GM11168 (cell line): ENCODE measurements at regions not wholly inside any gene's neighbourhood (a gene's known extent, or its start where the extent isn't known, plus 50 kb on each side); places are given as distances from the start of the nearest gene placed in this dataset.

Experiments used
- in situ Hi-C: fragments of 300-500 bp; cut with MboI; formaldehyde crosslinking; loops from one replicate; pipeline ENCODE4 v1.12.0; 2022; ENCODE audit warnings: low sequenced_read_pairs; ENCODE audit not compliant: unreplicated experiment

DNA sequence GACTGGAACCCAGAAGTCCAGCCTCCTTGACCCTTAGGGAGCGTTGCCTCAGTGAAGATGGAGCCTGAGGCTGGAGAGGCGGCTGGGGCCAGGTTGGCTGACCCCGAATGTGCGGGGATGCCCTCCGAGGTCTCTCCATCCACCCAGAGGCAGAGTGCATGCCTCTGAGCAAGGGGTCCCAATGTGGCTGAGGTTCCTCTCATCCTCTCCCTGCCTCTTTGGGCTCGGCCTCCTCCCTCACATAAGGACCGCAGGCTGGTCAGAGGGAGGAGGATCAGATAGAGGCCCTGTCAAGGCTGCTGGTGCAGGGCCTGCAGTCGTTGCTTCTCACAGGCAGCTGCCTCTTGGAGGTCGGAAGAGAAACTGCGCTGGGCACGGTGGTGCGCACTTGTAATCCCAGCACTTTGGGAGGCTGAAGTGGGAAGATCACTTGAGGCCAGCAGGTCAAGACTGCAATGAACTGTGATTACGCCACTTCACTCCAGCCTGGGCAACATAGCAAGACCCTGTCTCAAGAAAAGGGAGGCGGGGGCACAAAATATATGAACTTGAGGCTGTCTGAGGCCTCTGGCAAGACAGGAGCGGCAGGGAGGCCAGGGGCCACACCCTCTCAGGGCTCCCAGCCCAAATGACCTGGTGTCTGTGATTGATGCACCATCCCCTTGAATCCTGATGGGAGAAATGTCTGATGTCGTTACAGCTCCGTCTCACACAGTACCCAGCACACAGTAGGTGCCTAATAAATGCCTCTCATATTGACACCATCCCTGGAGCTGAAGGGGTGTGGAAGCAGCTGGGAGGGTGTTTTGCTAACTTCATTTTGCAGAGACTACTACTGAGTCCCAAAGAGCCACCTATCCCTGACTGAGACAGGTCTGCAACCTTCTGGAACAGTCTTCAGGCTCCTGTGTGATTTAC is 220.1 kb upstream of the GSE1 start:
- in situ Hi-C loops: no loop called here

DNA sequence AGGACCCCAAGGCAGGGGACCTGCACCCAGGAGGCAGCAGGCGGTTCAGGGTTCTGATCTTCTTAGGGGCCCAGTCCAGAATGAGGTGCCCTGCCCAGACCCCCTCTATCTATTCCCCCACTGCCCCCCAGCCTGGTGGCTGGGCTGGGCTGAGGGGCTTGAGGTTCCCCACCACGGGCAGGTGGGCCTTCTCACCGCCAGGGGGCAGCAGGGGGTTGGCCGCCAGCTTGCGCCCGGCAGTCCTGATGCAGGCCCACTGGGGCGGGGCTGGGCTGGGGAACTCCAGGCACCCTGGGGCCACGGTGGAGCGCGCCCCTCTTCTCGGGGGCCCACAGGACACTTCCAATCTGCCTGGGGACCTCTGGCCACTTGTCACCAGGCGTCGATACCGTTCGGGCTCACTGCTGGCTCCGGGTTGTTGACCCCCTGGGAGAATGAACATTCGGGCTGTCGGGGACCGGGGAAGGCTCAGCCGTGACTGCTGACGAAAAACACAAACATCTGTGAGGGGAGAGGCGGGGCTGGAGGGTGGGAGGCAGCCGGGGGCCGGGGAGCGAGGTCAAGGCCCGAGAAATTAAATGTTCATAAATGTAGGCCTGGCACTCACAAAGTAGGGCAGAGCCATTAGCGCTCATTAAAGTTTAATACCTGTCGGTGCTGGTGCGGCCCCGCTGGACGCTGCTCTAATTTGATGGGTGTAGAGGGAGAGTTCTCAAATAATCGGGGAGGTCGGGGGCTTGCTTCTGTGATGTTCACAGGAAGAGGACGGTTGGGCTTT is 219.3 kb upstream of the GSE1 start:
- in situ Hi-C loops: no loop called here

DNA sequence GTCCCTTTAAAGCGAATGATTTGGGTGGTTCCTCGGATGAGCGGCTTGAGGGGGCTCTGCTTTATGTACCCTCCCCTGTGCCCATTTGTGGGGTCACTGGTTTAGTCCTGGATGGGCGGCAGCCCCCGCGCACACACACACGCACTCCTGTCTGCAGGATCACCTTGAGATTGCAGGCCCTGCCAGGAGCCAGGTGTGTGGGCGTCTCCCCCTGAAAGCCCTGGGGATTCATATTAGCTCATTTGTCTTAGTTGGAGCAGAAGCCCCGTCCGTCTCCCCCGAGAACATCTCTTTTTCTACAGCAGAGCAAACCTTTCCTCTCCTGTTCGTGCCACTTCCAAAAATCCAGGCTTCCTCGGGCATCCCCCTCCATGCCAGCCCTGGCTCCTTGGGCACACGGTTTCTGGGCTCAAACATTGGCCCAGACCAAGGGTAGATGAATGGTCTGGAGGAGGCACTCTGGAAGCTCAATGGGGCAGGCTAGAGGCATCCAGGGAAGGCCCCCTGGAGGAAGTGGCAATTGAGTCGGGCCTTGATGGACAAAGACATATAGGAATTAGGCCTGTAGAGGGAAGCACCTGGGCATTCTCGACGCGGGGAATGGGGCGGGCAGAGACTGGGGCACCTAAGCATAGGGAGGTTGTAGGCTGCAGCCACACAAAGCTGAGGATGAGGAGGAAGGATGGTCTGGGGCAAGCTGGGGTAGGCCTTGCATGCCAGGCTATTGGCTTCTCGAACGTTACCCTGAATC is 218.5 kb upstream of the GSE1 start:
- in situ Hi-C loops: no loop called here

DNA sequence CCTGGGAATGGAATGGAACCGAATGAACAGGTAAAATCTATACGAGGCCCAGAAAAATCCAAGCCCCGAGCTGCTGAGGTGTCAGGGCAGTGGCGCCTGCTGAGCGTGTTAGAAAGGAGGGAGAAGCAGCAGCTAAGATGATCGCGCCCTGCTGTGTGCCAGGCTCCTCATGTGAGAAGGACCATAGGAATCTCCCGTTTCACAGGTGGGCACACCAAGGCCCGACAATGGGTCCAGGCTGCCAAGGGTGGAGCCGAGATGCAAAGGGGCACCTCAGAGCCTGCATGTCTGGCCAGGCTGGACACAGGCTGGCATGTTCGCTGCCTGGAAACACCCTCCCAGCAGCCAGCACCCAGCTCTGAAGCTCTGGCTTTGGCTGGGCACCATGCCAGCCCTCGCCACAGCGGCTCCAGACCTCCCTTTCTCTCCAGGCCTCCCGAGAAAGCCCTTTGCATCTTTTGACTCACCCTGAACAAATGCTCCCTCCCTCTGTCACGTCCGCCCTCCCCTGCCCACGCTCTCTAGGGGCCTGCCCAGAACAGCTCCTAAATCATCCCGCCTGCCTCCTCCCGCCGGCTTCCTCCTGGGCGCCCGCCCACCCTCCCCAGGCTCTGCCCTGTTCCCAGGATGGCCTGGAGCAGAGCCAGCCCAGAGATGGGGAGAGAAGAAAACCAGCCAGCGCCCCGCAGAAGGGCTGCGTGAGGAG is 217.8 kb upstream of the GSE1 start:
- in situ Hi-C loops: no loop called here

DNA sequence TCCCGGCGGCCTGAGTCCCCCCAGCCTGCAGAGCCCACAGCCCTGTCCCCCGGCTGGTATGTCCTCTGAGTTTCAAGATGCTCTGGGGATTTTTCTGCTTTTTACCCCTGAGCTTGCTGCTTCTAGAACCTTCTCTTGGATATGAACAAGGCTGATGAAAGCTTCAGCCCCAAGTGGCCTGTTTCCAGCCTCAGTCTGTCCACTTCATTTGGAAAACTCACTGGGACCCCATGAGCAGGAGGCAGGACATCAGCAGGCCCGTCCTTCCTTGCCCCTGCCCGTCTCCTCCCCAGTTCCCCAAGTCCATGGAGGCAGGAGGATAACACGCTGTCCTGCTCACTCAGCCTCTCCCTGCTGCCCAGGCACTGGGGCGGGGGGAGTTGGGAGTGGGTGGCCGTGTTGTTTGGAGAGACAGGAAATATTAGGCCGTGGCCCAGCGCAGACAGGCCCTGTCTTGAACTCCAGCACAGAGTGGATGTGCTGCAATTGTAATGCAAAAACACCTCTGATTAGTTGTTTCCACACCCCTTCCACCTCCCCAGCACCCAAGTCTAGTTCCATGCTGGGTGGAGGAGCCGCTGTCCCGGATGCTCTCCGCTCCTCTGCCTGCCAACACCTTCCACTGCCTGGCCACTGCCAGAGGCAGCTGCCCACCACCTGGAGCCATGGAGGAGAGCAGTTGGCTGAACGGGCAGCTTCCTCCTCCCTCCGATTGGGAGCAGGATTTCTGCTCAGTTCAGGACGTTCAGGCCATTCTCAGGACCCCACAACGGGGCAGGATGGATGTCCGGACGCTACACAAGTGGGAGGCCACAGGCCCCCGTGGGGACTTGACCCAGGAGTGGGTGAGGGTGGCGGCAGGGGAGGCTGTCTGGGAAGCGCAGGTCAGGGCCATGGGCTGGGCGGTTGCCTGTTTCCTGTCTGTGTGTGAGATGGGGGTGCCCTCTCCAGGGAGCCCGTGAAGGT is 216.9 kb upstream of the GSE1 start:
- in situ Hi-C loops: no loop called here

DNA sequence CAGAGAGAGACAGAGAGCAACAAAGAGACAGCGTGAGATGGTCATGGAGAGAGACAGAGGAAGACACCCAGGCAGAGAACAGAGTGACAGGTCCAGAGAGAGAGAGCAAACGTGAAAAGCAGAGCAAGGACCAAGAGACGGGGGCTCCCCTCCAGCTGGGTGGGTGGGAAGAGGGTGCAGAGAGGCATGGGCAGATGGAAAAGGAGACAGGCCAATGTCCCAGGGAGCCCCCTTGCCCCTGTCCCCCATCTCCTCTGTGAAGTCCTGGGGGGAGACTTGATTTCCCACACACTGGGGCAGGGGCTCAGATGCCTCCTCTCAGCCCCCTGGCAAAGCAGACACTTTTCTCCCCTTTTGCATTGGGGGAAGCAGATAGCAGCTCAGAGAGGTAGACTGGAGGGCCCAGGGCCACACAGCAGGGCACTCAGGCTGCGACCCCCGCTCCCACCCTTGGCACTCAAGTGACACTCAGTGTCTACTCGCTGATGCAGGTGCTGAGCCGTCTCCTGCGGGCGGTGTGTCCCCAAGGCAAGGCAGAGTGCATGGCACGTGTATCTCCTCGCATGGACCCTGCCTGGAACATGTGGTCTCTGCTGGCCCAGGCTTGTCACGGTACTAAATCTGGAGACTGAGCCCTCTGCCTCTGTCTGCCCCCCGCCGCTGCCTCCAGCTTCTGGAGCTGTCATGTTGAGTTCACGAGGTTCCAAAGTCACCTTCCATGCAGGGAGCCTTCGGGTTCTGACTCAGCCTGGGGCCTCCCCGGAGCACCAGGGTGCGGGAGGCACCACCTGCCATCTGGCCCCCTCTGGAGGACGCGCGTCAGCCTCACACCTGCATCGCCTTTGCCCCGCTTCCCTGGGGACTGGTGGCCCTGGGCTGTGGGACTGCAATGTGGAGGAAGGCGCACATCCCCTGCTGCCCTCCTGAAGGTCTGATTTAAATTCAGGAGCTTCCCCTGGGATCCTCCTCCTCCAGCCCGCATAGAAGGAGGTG is 215.9 kb upstream of the GSE1 start:
- in situ Hi-C loops: no loop called here

DNA sequence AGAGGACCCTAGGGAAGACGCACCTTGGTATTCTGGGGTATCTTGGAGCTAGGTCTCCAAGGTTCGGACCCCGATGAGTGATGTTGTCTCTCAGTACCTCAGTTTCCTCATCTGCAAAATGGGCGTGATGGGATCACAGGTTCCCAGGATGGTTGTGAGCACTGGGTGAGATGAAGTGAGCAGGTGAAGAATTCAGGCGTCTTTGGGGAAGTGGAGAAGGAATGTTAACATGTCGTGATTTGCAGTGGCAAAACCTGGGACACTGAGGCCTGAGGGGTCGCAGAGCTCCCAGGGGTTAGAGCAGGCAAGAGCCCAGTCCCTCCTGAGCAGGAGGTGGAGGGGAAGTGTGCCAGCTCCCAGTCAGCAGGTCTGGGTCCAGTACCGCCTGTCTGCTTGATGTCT is 215.1 kb upstream of the GSE1 start:
- in situ Hi-C loops: no loop called here

DNA sequence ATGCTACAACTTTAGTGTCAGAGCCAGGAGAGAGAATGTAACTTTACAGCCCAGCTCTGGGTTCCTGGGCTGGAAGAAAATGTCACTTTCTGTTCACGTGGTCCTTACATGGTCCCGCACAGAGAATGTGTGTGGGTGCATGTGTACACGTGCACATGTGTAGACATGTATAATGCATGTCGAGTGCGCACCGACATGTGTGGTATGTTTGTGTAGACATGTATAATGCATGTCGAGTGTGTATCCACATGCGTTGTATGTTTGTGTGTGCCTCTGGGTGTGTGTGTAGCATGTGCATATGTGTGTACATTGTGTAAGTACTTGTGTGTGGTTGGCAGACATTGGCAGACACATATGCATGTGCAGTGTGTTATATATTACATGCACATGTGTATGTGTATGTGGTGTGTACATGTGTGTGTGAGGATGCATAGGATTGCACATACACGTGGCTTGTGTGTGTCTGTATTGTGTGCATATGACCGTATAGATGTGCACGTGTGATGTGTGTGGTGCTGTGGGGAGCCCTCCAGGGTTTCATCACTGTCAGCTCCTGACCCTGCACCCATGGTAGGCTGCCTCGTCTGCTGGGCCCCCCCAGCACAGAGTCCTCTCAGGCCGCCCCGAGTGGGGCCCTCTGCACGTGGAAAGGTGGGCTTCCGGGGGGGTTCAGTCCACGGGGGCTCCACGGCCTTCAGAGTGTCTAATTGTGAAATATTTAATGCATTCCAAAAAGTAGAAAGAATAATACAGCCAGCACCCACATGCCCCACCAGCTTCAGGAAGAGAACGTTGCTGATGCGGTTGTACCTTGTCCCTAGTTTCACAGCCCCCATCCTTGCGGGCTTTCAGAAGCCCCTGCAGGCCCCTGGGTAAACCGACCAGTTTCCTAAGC is 214.2 kb upstream of the GSE1 start:
- in situ Hi-C loops: no loop called here

DNA sequence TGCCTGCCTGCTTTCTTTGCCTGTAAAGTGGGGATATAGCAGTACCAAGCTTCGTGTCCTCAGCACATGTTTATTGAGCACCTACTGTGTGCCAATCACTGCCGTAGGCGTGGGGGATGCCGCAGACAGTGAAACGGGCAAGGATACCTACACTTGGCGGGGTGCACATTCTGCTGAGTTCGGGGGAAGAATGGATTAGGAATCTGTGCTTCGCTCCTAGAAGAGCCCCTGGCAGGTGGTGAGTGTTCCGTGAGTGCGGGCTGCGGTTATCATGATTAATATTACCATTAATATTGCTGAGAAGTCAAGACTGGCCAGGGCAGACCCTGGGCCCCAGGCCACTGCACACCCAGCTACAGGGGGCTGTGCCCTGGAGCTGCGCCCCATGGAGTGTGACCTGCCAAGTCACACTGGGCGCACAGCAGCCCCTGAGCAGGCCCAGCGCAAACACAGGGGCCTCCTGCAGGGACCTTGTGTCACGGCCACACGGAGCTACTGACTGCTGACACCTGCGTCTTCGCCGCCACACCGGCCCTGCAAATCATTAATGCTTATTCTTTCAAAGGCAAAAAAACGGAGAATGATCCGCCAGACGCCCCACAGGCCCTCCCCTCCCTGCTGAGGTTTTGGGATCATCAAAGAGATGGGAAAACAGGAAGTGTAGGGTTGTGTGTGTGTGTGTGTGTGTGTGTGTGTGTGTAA is 213.4 kb upstream of the GSE1 start:
- in situ Hi-C loops: no loop called here

DNA sequence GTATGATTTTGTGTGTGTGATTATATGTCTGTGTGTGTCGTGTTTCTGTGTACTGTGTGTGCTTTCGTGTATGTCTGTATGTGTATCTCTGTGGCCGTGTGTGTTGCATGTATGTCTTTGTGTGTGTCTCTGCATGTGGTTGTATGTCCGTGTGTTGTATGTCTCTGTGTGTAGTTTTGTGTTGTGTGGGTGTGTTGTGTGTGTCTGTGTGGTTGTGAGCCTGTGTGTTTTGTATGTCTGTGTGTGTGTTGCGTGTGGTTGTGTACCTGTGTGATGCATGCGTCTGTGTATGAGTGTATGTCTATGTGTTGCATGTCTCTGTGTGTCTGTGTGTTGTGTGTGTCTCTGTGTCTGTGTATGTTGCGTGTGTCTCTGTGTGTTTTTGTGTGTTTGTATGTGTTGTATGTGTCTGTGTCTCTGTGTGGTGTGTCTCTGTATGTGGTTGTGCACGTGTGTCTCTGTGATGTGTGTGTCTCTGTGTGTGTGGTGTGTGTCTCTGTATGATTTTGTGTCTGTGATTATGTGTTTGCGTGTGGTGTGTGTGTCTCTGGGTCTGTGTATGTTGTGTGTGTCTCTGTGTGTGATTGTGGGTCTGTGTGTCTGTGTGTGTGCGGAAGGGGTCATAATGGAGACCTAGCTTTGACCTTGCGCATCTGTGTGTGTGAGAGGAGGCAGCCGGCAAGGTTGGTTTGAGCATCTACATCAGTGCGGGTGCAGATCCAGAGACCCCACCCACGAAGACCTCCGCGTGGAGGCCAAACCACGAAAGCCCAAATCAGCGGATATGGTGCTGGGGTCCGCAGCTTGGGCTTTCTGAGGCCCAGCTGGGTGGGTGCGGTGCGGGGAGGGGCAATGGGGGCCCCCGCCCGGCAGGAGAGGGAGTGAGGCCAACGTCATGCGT is 212.6 kb upstream of the GSE1 start:
- in situ Hi-C loops: no loop called here

DNA sequence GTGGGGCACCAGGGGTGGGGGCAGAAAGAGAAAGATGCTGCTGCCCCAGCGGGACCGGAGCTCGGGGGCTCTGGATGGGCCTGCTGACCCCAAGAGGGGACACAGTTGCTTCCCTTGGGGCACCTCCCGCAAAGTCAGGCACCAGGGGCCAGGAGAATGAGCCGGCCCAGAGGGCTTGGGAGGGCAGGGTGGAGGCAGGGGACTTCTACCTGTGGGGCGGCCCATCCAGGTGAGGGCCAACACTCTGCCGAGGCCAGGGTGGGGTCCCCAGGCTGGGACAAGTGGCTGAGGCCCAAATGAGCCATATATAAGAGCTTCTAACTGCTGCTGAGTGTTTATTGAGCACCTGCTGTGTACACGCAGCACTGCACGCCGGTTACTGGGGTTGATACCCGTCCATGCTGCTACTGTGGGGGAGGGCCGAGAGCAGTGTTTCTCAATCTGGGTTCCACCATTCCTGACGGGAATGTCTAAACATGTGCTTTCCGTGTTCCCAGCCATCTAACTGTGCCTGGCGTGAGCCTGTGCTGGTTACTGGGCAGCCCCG is 211.7 kb upstream of the GSE1 start:
- in situ Hi-C loops: no loop called here

DNA sequence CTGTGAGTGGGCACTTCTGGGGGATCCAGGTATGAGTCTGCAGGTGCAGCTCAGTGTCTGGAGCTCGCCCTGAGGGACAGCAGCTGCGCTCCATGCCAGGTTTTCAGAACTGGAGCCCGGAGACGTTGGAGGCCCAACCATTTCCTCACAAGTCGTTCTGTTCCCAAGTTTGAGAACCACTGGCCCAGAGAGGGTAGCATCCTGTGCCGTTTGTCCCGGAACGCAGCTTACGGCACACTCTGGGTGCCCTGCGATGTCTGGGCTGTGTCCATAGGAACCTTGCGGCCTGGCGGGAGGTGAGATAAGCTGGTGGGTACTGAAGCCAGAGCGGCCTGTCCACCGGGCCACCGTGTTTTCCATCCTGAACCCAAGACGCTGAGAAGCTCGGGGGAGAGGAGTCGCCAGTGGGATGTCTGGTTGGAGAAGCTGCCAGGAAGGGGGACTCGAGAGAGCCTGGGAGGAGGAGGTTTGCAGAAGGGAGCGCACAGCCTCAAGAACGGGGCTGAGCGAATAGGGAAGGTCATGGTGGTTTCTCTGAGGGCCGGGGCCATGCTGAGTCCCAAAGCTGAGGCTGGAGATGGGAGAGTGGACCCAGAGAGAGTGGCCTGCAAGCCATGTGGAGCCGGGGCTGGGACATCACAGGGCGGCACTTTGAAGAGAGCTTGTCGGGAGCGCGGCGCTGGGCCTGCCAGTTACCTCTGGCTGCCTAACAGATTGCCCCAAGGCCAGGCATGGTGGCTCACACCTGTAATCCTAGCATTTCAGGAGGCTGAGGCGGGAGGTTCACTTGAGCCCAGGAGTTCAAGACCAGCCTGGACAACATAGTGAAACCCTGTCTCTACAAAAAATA is 211.0 kb upstream of the GSE1 start:
- in situ Hi-C loops: no loop called here

DNA sequence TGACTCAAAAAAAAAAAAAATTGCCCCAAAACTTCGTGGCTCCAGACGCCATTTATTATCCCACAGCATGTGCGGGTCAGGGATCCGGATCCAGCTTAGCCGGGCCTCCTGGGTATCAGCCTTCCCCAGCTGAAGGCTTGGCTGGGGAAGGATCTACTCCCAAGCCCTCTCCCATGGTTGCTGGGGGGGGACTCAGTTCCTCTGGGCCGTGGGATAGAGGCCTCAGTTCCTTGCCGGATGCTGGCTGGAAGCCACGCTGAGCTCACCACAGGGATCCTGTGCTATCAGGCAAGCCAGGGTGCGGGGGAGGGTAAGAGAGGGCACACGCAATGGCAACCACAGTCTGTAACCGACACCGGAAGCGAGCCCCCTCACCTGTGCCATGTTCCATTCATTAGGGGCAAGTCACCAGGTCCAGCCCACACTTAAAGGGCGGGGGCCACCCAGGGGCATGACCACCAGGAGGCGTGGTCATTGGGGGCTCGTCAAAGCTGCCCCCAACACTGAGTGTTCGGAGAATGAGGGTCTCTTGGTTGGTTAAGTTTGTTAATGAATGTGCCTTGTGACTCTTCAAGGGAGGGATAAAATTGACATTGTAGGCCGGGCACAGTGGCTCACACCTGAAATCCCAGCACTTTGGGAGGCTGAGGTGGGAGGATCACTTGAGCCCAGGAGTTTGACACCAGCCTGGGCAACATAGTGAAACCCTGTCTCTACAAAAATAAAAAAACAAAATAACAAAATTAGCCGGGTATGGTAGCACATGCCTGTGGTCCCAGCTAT is 210.0 kb upstream of the GSE1 start:
- in situ Hi-C loops: no loop called here
